ENCODE measurements at regions not wholly inside any gene's neighbourhood (a gene's known extent, or its start where the extent isn't known, plus 50 kb on each side); places are given as distances from the start of the nearest gene placed in this dataset.
A peak's percentile ranks its signal among the peaks of the same experiment; 100 is the strongest.

GRCh38 chrX:8869812-8870211, 68.6 kb upstream of the FAM9A start:
- no peak for DNase-seq (ENCODE audit: low read depth)

- peak; percentile 11 for DNase-seq (ENCODE audit: low read depth)
Observed at GRCh38 chrX:8868906-8869305, 67.7 kb upstream of the FAM9A start.

GRCh38 chrX:8868070-8868773, 67.0 kb upstream of the FAM9A start:
- DNase-seq (ENCODE audit: low read depth): peak; percentile 74

- no peak for DNase-seq (ENCODE audit: low read depth)
Observed at GRCh38 chrX:8867406-8867805, 66.2 kb upstream of the FAM9A start.

- DNase-seq (ENCODE audit: low read depth): no peak
Observed at GRCh38 chrX:8864161-8864560, 63.0 kb upstream of the FAM9A start.

- DNase-seq (ENCODE audit: low read depth): no peak
Observed at GRCh38 chrX:8861908-8862307, 60.7 kb upstream of the FAM9A start.

- no peak for DNase-seq (ENCODE audit: low read depth)
Observed at GRCh38 chrX:8851231-8851886, 50.2 kb upstream of the FAM9A start.
